ENCODE measurements at regions not wholly inside any gene's neighbourhood (a gene's known extent, or its start where the extent isn't known, plus 50 kb on each side); places are given as distances from the start of the nearest gene placed in this dataset.

DNA sequence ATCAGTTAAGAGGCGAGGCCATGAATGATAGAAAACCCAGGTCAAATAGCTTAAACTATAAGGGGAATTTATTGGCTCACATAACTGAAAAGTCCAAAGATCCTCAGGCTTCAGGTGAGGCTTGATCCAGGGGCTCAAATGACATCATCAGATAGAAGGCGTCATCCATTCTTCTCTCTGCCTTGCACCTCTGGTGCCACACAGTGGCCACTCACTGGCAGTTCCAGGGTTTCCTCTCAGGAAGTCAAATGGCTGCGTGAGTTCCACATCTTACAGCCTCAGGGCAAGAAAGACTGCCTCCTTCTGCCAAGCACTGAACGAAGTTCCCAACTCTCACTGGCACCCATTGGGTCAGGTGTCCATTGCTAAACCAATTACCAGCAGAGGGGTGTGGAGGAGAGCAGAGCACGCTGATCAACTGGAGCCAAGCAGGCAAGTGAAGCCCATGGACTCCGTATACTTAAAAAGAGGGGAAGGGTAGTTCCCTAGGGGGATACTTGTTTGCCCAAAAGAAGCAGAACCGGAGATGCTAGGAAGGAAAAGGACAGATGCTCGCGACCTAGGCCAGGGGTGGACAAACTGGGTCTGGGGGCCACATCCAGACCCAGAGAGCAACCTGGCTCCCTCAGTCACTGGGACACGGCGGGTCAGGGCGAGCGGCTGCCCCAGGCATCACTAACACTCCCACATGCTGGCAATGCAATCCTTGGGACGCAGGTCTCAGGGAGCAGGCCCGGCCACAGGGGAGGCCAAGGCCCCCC is 69.3 kb downstream of the SERPINA3 start (continued):
- TF ChIP-seq, protein P1, sequence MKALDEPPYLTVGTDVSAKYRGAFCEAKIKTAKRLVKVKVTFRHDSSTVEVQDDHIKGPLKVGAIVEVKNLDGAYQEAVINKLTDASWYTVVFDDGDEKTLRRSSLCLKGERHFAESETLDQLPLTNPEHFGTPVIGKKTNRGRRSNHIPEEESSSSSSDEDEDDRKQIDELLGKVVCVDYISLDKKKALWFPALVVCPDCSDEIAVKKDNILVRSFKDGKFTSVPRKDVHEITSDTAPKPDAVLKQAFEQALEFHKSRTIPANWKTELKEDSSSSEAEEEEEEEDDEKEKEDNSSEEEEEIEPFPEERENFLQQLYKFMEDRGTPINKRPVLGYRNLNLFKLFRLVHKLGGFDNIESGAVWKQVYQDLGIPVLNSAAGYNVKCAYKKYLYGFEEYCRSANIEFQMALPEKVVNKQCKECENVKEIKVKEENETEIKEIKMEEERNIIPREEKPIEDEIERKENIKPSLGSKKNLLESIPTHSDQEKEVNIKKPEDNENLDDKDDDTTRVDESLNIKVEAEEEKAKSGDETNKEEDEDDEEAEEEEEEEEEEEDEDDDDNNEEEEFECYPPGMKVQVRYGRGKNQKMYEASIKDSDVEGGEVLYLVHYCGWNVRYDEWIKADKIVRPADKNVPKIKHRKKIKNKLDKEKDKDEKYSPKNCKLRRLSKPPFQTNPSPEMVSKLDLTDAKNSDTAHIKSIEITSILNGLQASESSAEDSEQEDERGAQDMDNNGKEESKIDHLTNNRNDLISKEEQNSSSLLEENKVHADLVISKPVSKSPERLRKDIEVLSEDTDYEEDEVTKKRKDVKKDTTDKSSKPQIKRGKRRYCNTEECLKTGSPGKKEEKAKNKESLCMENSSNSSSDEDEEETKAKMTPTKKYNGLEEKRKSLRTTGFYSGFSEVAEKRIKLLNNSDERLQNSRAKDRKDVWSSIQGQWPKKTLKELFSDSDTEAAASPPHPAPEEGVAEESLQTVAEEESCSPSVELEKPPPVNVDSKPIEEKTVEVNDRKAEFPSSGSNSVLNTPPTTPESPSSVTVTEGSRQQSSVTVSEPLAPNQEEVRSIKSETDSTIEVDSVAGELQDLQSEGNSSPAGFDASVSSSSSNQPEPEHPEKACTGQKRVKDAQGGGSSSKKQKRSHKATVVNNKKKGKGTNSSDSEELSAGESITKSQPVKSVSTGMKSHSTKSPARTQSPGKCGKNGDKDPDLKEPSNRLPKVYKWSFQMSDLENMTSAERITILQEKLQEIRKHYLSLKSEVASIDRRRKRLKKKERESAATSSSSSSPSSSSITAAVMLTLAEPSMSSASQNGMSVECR (CRISPR knock-in tag; IDR thresholded peaks at IDR 0.05; ENCODE audit: borderline replicate concordance) = no peak
- TF ChIP-seq, protein P2, sequence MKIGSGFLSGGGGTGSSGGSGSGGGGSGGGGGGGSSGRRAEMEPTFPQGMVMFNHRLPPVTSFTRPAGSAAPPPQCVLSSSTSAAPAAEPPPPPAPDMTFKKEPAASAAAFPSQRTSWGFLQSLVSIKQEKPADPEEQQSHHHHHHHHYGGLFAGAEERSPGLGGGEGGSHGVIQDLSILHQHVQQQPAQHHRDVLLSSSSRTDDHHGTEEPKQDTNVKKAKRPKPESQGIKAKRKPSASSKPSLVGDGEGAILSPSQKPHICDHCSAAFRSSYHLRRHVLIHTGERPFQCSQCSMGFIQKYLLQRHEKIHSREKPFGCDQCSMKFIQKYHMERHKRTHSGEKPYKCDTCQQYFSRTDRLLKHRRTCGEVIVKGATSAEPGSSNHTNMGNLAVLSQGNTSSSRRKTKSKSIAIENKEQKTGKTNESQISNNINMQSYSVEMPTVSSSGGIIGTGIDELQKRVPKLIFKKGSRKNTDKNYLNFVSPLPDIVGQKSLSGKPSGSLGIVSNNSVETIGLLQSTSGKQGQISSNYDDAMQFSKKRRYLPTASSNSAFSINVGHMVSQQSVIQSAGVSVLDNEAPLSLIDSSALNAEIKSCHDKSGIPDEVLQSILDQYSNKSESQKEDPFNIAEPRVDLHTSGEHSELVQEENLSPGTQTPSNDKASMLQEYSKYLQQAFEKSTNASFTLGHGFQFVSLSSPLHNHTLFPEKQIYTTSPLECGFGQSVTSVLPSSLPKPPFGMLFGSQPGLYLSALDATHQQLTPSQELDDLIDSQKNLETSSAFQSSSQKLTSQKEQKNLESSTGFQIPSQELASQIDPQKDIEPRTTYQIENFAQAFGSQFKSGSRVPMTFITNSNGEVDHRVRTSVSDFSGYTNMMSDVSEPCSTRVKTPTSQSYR (CRISPR knock-in tag; IDR thresholded peaks at IDR 0.05) = no peak
- TF ChIP-seq ZNF416 (CRISPR knock-in tag; IDR thresholded peaks at IDR 0.05) (no peak), JUN (CRISPR knock-in tag; IDR thresholded peaks at IDR 0.05) (no peak), SOX15 (CRISPR knock-in tag; IDR thresholded peaks at IDR 0.05) (no peak), SP1 (CRISPR knock-in tag; conservative IDR thresholded peaks at IDR 0.05) (no peak)

DNA sequence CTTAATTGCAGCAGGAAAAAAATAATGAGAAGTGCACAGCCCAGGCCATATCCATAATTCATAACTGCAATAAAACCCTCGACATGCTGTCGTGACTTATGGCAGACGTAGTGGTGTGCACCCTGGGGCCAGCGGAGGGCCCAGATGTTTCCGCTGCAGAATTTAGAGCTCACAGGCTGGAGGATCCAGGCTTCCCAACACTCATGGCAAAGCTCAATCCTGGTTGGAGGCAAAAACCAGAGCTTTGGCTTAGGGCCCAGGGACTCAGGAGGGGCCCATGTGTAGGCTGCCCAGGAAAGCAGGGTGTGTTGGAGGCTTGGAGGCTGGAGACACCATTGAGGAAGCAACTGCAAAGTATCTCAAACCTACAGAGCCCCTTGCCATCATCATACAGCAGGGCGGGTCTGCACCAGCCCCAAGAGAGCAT is 68.7 kb downstream of the SERPINA3 start:
- DNase-seq (ENCODE audit: low spot score) = no peak
- ATAC-seq = no peak
- CTCF ChIA-PET = interaction anchor here (1.2 to 1.4 kb wide), 2 partner anchors 9 to 41 kb away, joined by 3 to 4 read pairs; no protein-coding TSS in a partner anchor
- no peak overlapping the region for H3K4me3 Mint-ChIP-seq
- H3K27ac Mint-ChIP-seq = no peak overlapping the region
- H3K36me3 Mint-ChIP-seq = no peaks in the 10 kb centered on the region
- no peaks in the 10 kb centered on the region for H3K27me3 Mint-ChIP-seq (ENCODE audit: low read depth)
- H3K4me1 Mint-ChIP-seq = peaks cover 16% of the 10 kb centered on the region; the same call in 1 of the 2 replicates
- no peaks in the 10 kb centered on the region for H3K9me3 Mint-ChIP-seq
- POLR2A ChIA-PET = no interaction called here
- TF ChIP-seq NR1H2 (CRISPR knock-in tag; IDR thresholded peaks at IDR 0.05) = no peak
- TF ChIP-seq IRF2 (CRISPR knock-in tag; IDR thresholded peaks at IDR 0.05; ENCODE audit: borderline replicate concordance, low read depth) = no peak
- TF ChIP-seq, protein P3, sequence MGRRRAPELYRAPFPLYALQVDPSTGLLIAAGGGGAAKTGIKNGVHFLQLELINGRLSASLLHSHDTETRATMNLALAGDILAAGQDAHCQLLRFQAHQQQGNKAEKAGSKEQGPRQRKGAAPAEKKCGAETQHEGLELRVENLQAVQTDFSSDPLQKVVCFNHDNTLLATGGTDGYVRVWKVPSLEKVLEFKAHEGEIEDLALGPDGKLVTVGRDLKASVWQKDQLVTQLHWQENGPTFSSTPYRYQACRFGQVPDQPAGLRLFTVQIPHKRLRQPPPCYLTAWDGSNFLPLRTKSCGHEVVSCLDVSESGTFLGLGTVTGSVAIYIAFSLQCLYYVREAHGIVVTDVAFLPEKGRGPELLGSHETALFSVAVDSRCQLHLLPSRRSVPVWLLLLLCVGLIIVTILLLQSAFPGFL (CRISPR knock-in tag; IDR thresholded peaks at IDR 0.05; ENCODE audit: borderline replicate concordance) = no peak
- TF ChIP-seq, protein P4, sequence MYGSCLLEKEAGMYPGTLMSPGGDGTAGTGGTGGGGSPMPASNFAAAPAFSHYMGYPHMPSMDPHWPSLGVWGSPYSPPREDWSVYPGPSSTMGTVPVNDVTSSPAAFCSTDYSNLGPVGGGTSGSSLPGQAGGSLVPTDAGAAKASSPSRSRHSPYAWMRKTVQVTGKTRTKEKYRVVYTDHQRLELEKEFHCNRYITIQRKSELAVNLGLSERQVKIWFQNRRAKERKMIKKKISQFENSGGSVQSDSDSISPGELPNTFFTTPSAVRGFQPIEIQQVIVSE (CRISPR knock-in tag; IDR thresholded peaks at IDR 0.05; ENCODE audit: borderline replicate concordance) = no peak
- TF ChIP-seq SMAD4 (CRISPR knock-in tag; IDR thresholded peaks at IDR 0.05) = no peak
- TF ChIP-seq JUN (CRISPR knock-in tag; IDR thresholded peaks at IDR 0.05) = no peak
- TF ChIP-seq, protein P1 (CRISPR knock-in tag; IDR thresholded peaks at IDR 0.05; ENCODE audit: borderline replicate concordance) = no peak
- no peak for TF ChIP-seq NR2C2 (CRISPR knock-in tag; IDR thresholded peaks at IDR 0.05)
- TF ChIP-seq, protein P5, sequence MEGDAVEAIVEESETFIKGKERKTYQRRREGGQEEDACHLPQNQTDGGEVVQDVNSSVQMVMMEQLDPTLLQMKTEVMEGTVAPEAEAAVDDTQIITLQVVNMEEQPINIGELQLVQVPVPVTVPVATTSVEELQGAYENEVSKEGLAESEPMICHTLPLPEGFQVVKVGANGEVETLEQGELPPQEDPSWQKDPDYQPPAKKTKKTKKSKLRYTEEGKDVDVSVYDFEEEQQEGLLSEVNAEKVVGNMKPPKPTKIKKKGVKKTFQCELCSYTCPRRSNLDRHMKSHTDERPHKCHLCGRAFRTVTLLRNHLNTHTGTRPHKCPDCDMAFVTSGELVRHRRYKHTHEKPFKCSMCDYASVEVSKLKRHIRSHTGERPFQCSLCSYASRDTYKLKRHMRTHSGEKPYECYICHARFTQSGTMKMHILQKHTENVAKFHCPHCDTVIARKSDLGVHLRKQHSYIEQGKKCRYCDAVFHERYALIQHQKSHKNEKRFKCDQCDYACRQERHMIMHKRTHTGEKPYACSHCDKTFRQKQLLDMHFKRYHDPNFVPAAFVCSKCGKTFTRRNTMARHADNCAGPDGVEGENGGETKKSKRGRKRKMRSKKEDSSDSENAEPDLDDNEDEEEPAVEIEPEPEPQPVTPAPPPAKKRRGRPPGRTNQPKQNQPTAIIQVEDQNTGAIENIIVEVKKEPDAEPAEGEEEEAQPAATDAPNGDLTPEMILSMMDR (IDR thresholded peaks at IDR 0.05) = no peak
- TF ChIP-seq FOXP1 (CRISPR knock-in tag; IDR thresholded peaks at IDR 0.05; ENCODE audit: borderline replicate concordance) = no peak
- TF ChIP-seq ETV6 (CRISPR knock-in tag; IDR thresholded peaks at IDR 0.05) = no peak
- TF ChIP-seq NFATC4 (CRISPR knock-in tag; IDR thresholded peaks at IDR 0.05) = no peak

All from WTC11 (cell line).